GM19240 (cell line): ENCODE measurements at regions not wholly inside any gene's neighbourhood (a gene's known extent, or its start where the extent isn't known, plus 50 kb on each side); places are given as distances from the start of the nearest gene placed in this dataset.

Experiments
- DNase-seq: peaks from one replicate; pipeline ENCODE4 v3.0.0; 2011; ENCODE audit warnings: low spot score; ENCODE audit not compliant: insufficient read length

- DNase-seq, result no peak
Measured at GRCh38 chr13:59475911-59476310, 687.8 kb downstream of the DIAPH3 start.

GRCh38 chr13:59476366-59476765 lies 687.4 kb downstream of the DIAPH3 start:
- no peak for DNase-seq

- no peak for DNase-seq
Measured at GRCh38 chr13:59477011-59477410, 686.7 kb downstream of the DIAPH3 start.

GRCh38 chr13:59478908-59479307 lies 684.8 kb downstream of the DIAPH3 start:
- no peak for DNase-seq

GRCh38 chr13:59479629-59480028 lies 684.1 kb downstream of the DIAPH3 start:
- no peak for DNase-seq

GRCh38 chr13:59480396-59481259 lies 683.1 kb downstream of the DIAPH3 start:
- DNase-seq, result no peak

GRCh38 chr13:59483501-59484145 lies 680.1 kb downstream of the DIAPH3 start:
- no peak for DNase-seq

- no peak for DNase-seq
Measured at GRCh38 chr13:59487883-59488282, 675.8 kb downstream of the DIAPH3 start.

GRCh38 chr13:59488436-59488835 lies 675.3 kb downstream of the DIAPH3 start:
- DNase-seq, result no peak

- no peak for DNase-seq
Measured at GRCh38 chr13:59490651-59491050, 673.1 kb downstream of the DIAPH3 start.

GRCh38 chr13:59492030-59492636 lies 671.6 kb downstream of the DIAPH3 start:
- no peak for DNase-seq

GRCh38 chr13:59493436-59493965 lies 670.2 kb downstream of the DIAPH3 start:
- DNase-seq, result no peak

GRCh38 chr13:59494151-59494550 lies 669.6 kb downstream of the DIAPH3 start:
- no peak for DNase-seq

- DNase-seq, result no peak
Measured at GRCh38 chr13:59494560-59494970, 669.2 kb downstream of the DIAPH3 start.

GRCh38 chr13:59495299-59495698 lies 668.4 kb downstream of the DIAPH3 start:
- DNase-seq, result no peak

- DNase-seq, result no peak
Measured at GRCh38 chr13:59495936-59496512, 667.7 kb downstream of the DIAPH3 start.

GRCh38 chr13:59497621-59498247 lies 666.0 kb downstream of the DIAPH3 start:
- DNase-seq, result no peak

GRCh38 chr13:59501004-59501403 lies 662.7 kb downstream of the DIAPH3 start:
- DNase-seq, result no peak

GRCh38 chr13:59504407-59504806 lies 659.3 kb downstream of the DIAPH3 start:
- DNase-seq, result no peak

- no peak for DNase-seq
Measured at GRCh38 chr13:59510386-59510785, 653.3 kb downstream of the DIAPH3 start.

- no peak for DNase-seq
Measured at GRCh38 chr13:59513686-59514085, 650.0 kb downstream of the DIAPH3 start.
